GM12878 (cell line): ENCODE measurements at regions not wholly inside any gene's neighbourhood (a gene's known extent, or its start where the extent isn't known, plus 50 kb on each side); places are given as distances from the start of the nearest gene placed in this dataset.

ENCODE experiments used
- ATF2 ChIP-seq: IDR thresholded peaks from 2 replicates; pipeline ENCODE4 v1.6.1; 2012; ENCODE audit warnings: low read length, inconsistent platforms
- BMI1 ChIP-seq: fragments of 450-650 bp; IDR thresholded peaks from 2 replicates; pipeline ENCODE4 v1.6.1; 2016; ENCODE audit warnings: mild to moderate bottlenecking, moderate library complexity, borderline replicate concordance
- EP300 ChIP-seq, 2 experiments: fragments of 150-350 bp in 1 of 2; IDR thresholded peaks; 2 replicates each; pipeline ENCODE4 v1.6.1; 2011 to 2012; ENCODE audit warnings: low read depth in 2 of 2, low read length in 2 of 2, borderline replicate concordance in 1 of 2, improper control_type of control experiment in 1 of 2, inconsistent platforms in 1 of 2; ENCODE audit not compliant: control insufficient read depth in 1 of 2
- GABPA ChIP-seq: IDR thresholded peaks from 2 replicates; pipeline ENCODE4 v1.6.1; 2014; ENCODE audit warnings: antibody characterized with exemption, low read depth, mild to moderate bottlenecking, inconsistent platforms
- PAX8 ChIP-seq: fragments of 450-650 bp; IDR thresholded peaks from 2 replicates; pipeline ENCODE4 v1.6.1; 2017; ENCODE audit warnings: mild to moderate bottlenecking, moderate library complexity
- RELB ChIP-seq: fragments of 450-650 bp; IDR thresholded peaks from 2 replicates; pipeline ENCODE4 v1.6.1; 2017; ENCODE audit warnings: low read depth, mild to moderate bottlenecking, moderate library complexity
- SMC3 ChIP-seq: IDR thresholded peaks from 2 replicates; pipeline ENCODE4 v1.6.1; 2011; ENCODE audit warnings: low read length, improper control_type of control experiment, borderline replicate concordance
- SREBF1 ChIP-seq: IDR thresholded peaks from 2 replicates; pipeline ENCODE4 v1.6.1; 2012; ENCODE audit warnings: mild to moderate bottlenecking, low read length
- ZNF274 ChIP-seq: IDR thresholded peaks from one replicate; pipeline ENCODE4 v1.8.0; 2011; ENCODE audit not compliant: insufficient read length, insufficient read depth
- ZNF622 ChIP-seq: fragments of 450-650 bp; IDR thresholded peaks from 2 replicates; pipeline ENCODE4 v1.6.1; 2017; ENCODE audit warnings: mild to moderate bottlenecking, inconsistent platforms
- ZNF687 ChIP-seq: fragments of 450-650 bp; IDR thresholded peaks from 2 replicates; pipeline ENCODE4 v1.6.1; 2017; ENCODE audit warnings: mild to moderate bottlenecking, moderate library complexity

GRCh38 chr15:69629631-69630161 lies 177.1 kb downstream of the RPLP1 start (continued):
- no peak for TF ChIP-seq ZNF687
- TF ChIP-seq PAX8, result no peak
- no peak for TF ChIP-seq ZNF622
- no peak for TF ChIP-seq SMC3
- TF ChIP-seq GABPA, result no peak
- peak; percentile 70; the same call in 1 of the 2 replicates for TF ChIP-seq RELB
- no peak for TF ChIP-seq EP300 (IDR thresholded peaks at IDR 0.05; ENCODE audit: borderline replicate concordance in 1 of 2, control insufficient read depth in 1 of 2, low read depth in 2 of 2, low read length in 2 of 2)
- TF ChIP-seq ZNF274, result no peak
- TF ChIP-seq BMI1, result no peak
- no peak for TF ChIP-seq SREBF1
- no peak for TF ChIP-seq ATF2
